B cell (primary cell): ENCODE measurements at regions not wholly inside any gene's neighbourhood (a gene's known extent, or its start where the extent isn't known, plus 50 kb on each side); places are given as distances from the start of the nearest gene placed in this dataset.

Experiments
- CTCF ChIP-seq: fragments of 200-600 bp; IDR thresholded peaks from one replicate; pipeline ENCODE4 v1.8.0; 2022; ENCODE audit warnings: antibody characterized with exemption, mild to moderate bottlenecking
- EZH2 ChIP-seq: IDR thresholded peaks from 2 replicates; pipeline ENCODE4 v1.6.1; 2012; ENCODE audit warnings: borderline replicate concordance, low read depth, mild to moderate bottlenecking, moderate library complexity, low read length; ENCODE audit not compliant: insufficient read depth, poor library complexity, severe bottlenecking

- no peak for TF ChIP-seq EZH2
- TF ChIP-seq CTCF: no peak
Observed at GRCh38 chr5:173733021-173733420, 116.6 kb upstream of the BOD1 start.
